ENCODE measurements at regions not wholly inside any gene's neighbourhood (a gene's known extent, or its start where the extent isn't known, plus 50 kb on each side); places are given as distances from the start of the nearest gene placed in this dataset.

- H3K36me3 Mint-ChIP-seq: no peaks in the 10 kb centered on the region
- no peak for TF ChIP-seq GRHL2 (CRISPR knock-in tag; IDR thresholded peaks at IDR 0.05; ENCODE audit: insufficient replicate concordance, severe bottlenecking)
- TF ChIP-seq JUN (CRISPR knock-in tag; IDR thresholded peaks at IDR 0.05): no peak
- no peak for TF ChIP-seq FOXK1 (CRISPR knock-in tag; IDR thresholded peaks at IDR 0.05)
- no peak for TF ChIP-seq SP1 (CRISPR knock-in tag; conservative IDR thresholded peaks at IDR 0.05)
- TF ChIP-seq AR (CRISPR knock-in tag; IDR thresholded peaks at IDR 0.05): no peak
- TF ChIP-seq NFE2L1 (CRISPR knock-in tag; IDR thresholded peaks at IDR 0.05): no peak
- no peak for TF ChIP-seq ELF4 (CRISPR knock-in tag; IDR thresholded peaks at IDR 0.05; ENCODE audit: low read depth)
- no peak for TF ChIP-seq NFYB (CRISPR knock-in tag; conservative IDR thresholded peaks at IDR 0.05; ENCODE audit: low read depth)
- no peak for TF ChIP-seq ERG (CRISPR knock-in tag; IDR thresholded peaks at IDR 0.05)
- TF ChIP-seq CREM (CRISPR knock-in tag; IDR thresholded peaks at IDR 0.05): no peak
- TF ChIP-seq ZNF317 (CRISPR knock-in tag; IDR thresholded peaks at IDR 0.05; ENCODE audit: borderline replicate concordance, low read depth): no peak
- no peak for TF ChIP-seq PRDM15 (CRISPR knock-in tag; IDR thresholded peaks at IDR 0.05)
- no peak for TF ChIP-seq SOX15 (CRISPR knock-in tag; IDR thresholded peaks at IDR 0.05)
- no peak for TF ChIP-seq CBFB (CRISPR knock-in tag; IDR thresholded peaks at IDR 0.05; ENCODE audit: low read depth)
- no peak for TF ChIP-seq CREB1 (CRISPR knock-in tag; IDR thresholded peaks at IDR 0.05)
- TF ChIP-seq ESRRA (CRISPR knock-in tag; IDR thresholded peaks at IDR 0.05; ENCODE audit: borderline replicate concordance): no peak
- no peak for TF ChIP-seq ZSCAN18 (CRISPR knock-in tag; IDR thresholded peaks at IDR 0.05)
- TF ChIP-seq CDX4 (CRISPR knock-in tag; IDR thresholded peaks at IDR 0.05; ENCODE audit: borderline replicate concordance): no peak
- ATAC-seq (no peak), DNase-seq (ENCODE audit: low spot score) (no peak)
- no peaks in the 10 kb centered on the region for H3K9me3 Mint-ChIP-seq
- no peak overlapping the region for H3K27ac Mint-ChIP-seq
- H3K27me3 Mint-ChIP-seq (ENCODE audit: low read depth): peaks cover 4% of the 10 kb centered on the region; the same call in 1 of the 2 replicates
- no peak overlapping the region for H3K4me3 Mint-ChIP-seq
- CTCF ChIA-PET: interaction anchor here (2.5 kb wide), 1 partner anchor 304 kb away, joined by 11 read pairs; no protein-coding TSS in a partner anchor
- POLR2A ChIA-PET: interaction anchor here (1.1 kb wide), 1 partner anchor 298 kb away, joined by 4 read pairs; the partner anchor contains the start of gene BCL6
- peaks cover 10% of the 10 kb centered on the region for H3K4me1 Mint-ChIP-seq
Observed at GRCh38 chr3:188043891-188044290, 110.1 kb upstream of the LPP start.

Data from WTC11 (cell line).